Cardiac muscle cell (in vitro differentiated cells and primary cell): ENCODE measurements at regions not wholly inside any gene's neighbourhood (a gene's known extent, or its start where the extent isn't known, plus 50 kb on each side); places are given as distances from the start of the nearest gene placed in this dataset.

Source experiments
- DNase-seq, 2 donors: peaks; one replicate each; pipeline versions ENCODE4 v3.0.0 to v3.0.0-alpha.2; 2010 to 2017; ENCODE audit warnings: low read depth in 1 of 2, low spot score in 1 of 2
- H3K27ac ChIP-seq: fragments of 200-600 bp; sonication (generic); 2 replicates; pipeline ENCODE4 v1.5.1; 2016
- H3K27me3 ChIP-seq: fragments of 200-600 bp; sonication (generic); 2 replicates; pipeline ENCODE4 v1.6.0; 2016; ENCODE audit warnings: control low read depth
- H3K36me3 ChIP-seq: fragments of 200-600 bp; sonication (generic); 2 replicates; pipeline ENCODE4 v1.5.1; 2016; ENCODE audit warnings: control low read depth
- H3K4me1 ChIP-seq: fragments of 200-600 bp; sonication (generic); 2 replicates; pipeline ENCODE4 v1.8.1; 2017; ENCODE audit warnings: low read depth, mild to moderate bottlenecking, mixed run types
- H3K4me3 ChIP-seq: fragments of 200-600 bp; sonication (generic); 2 replicates; pipeline ENCODE4 v1.5.1; 2016; ENCODE audit warnings: mild to moderate bottlenecking
- H3K9me3 ChIP-seq: fragments of 200-600 bp; sonication (generic); 2 replicates; pipeline ENCODE4 v1.5.1; 2017; ENCODE audit warnings: low read depth, mild to moderate bottlenecking, control low read depth
- TF ChIP-seq, protein P1 (sequence below): IDR thresholded peaks from 2 replicates; pipeline ENCODE4 v1.5.1; 2012; ENCODE audit warnings: low read depth, mild to moderate bottlenecking, low read length

DNA sequence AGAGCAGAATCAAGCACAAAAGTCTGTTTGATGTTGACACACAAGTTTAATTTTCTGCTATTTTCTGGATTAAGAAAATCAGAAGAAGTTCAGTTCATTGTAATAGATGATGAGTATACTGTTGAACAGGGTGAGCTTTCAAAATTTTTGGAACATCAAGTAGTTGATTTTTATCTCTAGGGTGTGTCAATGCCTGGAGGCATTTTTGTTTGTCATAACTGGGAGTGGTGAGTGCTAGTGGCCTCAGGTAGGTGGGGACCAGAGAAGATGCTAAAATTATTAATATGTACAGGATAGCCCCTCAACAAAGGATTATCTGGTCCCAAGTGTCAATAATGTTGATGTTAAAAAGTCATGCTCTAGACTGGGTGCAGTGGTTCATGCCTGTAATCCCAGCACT, 279.7 kb upstream of the GNPDA2 start:
- DNase-seq = no peak
- H3K4me3 ChIP-seq = no peak overlapping the region
- H3K4me1 ChIP-seq = no peaks in the 10 kb centered on the region
- H3K9me3 ChIP-seq = no peaks in the 10 kb centered on the region
- no peaks in the 10 kb centered on the region for H3K36me3 ChIP-seq
- no peaks in the 10 kb centered on the region for H3K27me3 ChIP-seq
- TF ChIP-seq, protein P1, sequence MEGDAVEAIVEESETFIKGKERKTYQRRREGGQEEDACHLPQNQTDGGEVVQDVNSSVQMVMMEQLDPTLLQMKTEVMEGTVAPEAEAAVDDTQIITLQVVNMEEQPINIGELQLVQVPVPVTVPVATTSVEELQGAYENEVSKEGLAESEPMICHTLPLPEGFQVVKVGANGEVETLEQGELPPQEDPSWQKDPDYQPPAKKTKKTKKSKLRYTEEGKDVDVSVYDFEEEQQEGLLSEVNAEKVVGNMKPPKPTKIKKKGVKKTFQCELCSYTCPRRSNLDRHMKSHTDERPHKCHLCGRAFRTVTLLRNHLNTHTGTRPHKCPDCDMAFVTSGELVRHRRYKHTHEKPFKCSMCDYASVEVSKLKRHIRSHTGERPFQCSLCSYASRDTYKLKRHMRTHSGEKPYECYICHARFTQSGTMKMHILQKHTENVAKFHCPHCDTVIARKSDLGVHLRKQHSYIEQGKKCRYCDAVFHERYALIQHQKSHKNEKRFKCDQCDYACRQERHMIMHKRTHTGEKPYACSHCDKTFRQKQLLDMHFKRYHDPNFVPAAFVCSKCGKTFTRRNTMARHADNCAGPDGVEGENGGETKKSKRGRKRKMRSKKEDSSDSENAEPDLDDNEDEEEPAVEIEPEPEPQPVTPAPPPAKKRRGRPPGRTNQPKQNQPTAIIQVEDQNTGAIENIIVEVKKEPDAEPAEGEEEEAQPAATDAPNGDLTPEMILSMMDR = no peak
- no peak overlapping the region for H3K27ac ChIP-seq

DNA sequence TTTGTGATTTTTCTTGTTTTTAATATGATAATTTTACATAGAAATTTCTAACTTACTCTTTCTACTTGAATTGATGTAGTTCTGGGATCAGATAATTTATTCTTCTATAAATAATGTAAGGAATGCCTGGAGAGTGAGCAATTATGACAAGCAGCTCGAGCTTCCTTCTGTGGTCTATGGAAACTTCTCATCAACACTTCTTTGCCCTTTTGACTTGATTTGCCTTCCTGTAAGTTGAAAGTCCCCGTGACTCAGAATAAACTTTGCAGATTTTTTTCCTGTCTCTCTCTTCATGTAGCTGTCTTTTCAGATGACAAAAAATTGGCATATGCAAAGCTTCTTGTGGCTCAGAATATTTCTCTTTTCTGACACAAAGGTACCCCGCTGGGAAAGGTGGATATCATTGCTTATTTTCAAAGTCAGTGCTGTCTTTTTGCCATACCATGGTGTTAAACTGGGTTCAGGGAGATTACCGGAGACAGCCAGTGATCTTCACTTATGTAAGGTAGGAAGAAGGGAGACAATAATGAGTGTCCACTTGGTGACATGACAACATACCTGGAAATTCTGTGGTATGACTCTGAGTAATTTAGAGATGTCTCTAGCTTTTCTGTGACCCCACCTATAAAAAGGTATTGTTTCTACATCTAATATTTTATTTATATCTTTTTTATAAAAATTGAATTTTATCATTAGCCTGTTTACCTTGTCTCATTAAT, 278.6 kb upstream of the GNPDA2 start:
- H3K27me3 ChIP-seq = no peaks in the 10 kb centered on the region
- H3K9me3 ChIP-seq = no peaks in the 10 kb centered on the region
- no peak overlapping the region for H3K27ac ChIP-seq
- TF ChIP-seq, protein P1 = no peak
- peak in 1 of 2 donors; percentile 20 for DNase-seq
- no peaks in the 10 kb centered on the region for H3K4me1 ChIP-seq
- H3K36me3 ChIP-seq = no peaks in the 10 kb centered on the region
- no peak overlapping the region for H3K4me3 ChIP-seq

DNA sequence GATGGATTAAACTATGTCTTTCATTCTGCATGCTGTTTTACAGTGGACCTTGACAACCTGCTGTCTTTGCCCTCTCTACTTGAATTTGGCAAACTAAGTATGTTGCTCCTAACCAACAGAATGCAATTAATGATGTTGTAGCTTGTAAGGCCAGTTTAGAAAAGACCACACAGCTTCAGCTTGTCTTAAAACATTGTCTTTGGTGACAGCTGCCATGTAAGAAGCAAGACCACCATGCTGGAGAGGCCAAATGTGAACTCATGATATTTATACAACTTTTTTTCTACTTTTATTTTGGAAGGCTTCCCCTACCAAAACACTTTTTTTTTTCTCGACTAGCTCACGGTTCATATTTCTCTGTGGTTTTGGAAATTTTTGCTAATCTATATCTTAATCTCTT, 278.0 kb upstream of the GNPDA2 start:
- DNase-seq = no peak
- H3K4me1 ChIP-seq = no peaks in the 10 kb centered on the region

DNA sequence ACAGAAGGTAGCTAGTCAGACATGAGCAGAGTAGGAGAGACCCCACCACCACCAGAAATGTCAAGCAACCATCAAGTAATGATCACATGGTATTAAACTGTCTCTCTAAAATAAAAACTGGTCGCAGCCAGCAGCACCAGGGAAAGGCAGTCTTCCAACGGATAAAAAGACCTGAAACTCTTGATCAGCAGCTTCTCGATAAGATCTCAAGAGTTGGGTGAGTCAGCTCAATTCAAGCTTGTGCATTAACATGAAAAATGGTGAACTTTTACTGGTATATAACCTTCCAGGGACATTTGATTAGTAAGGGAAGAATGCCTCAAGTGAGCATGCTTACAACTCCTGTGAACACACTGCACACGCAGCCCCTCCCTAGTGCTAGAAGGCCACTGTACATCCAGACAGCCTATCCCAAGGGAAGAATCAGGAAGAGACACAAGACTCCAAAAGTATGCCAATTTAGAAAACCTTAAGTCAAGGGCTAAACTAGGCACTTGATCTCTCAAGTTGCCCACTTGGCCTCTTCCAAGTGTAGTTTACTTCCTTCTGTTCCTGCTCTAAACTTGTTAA, 270.0 kb upstream of the GNPDA2 start:
- Histone ChIP-seq H3K4me3 (no peak overlapping the region), H3K27ac (no peak overlapping the region), H3K9me3 (no peaks in the 10 kb centered on the region), H3K36me3 (no peaks in the 10 kb centered on the region), H3K27me3 (no peaks in the 10 kb centered on the region), H3K4me1 (no peaks in the 10 kb centered on the region)
- no peak for DNase-seq
- TF ChIP-seq, protein P1 = no peak

More for the DNA sequence above, 278.0 kb upstream of the GNPDA2 start:
- Histone ChIP-seq H3K27me3 (no peaks in the 10 kb centered on the region), H3K4me3 (no peak overlapping the region), H3K9me3 (no peaks in the 10 kb centered on the region), H3K36me3 (no peaks in the 10 kb centered on the region), H3K27ac (no peak overlapping the region)
- TF ChIP-seq, protein P1 = no peak

DNA sequence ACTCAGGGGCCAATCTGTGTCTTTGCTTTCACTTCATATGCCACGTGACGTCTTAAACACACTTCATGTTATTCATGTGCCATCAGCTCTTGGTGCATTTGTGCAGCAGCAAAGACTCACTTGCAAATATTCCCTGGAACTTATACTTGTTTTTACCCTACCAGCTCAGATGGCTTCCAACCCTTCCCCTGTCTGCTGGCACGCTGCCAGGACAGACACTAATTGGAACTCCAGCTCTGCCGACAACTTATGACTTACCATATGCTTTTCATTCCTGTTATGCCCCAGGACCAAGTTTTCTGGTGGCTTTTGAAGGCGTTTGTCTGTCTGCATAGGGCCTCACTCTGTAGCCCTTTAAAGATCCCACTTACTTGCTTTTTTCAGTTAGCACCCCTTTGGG, 261.7 kb upstream of the GNPDA2 start:
- Histone ChIP-seq H3K36me3 (no peaks in the 10 kb centered on the region), H3K4me1 (no peaks in the 10 kb centered on the region), H3K27ac (no peak overlapping the region), H3K27me3 (no peaks in the 10 kb centered on the region), H3K4me3 (no peak overlapping the region), H3K9me3 (no peaks in the 10 kb centered on the region)
- TF ChIP-seq, protein P1 = no peak
- no peak for DNase-seq
